NCI-H345 treated with DMSO at 0.1 percent for 48 hours (cell line): ENCODE measurements at regions not wholly inside any gene's neighbourhood (a gene's known extent, or its start where the extent isn't known, plus 50 kb on each side); places are given as distances from the start of the nearest gene placed in this dataset.

Experiments
- DNase-seq: peaks from one replicate; lab custom pipeline; 2025; ENCODE audit not compliant: unreplicated experiment; lab: John Stamatoyannopoulos, UW

- no peak for DNase-seq
These were observed 1017.2 kb downstream of the TUSC7 start for GRCh38 chr3:117726776-117727175.

GRCh38 chr3:117728226-117728625, 1018.6 kb downstream of the TUSC7 start:
- no peak for DNase-seq

GRCh38 chr3:117734496-117734895, 1024.9 kb downstream of the TUSC7 start:
- DNase-seq, result no peak

GRCh38 chr3:117735481-117736101, 1026.0 kb downstream of the TUSC7 start:
- DNase-seq, result no peak

- no peak for DNase-seq
These were observed 1027.3 kb downstream of the TUSC7 start for GRCh38 chr3:117736846-117737245.

GRCh38 chr3:117743993-117744392, 1034.4 kb downstream of the TUSC7 start:
- DNase-seq, result no peak

GRCh38 chr3:117744935-117745334, 1035.4 kb downstream of the TUSC7 start:
- no peak for DNase-seq

- no peak for DNase-seq
These were observed 1035.9 kb downstream of the TUSC7 start for GRCh38 chr3:117745516-117745915.

GRCh38 chr3:117746066-117746465, 1036.5 kb downstream of the TUSC7 start:
- no peak for DNase-seq

GRCh38 chr3:117748131-117748530, 1038.6 kb downstream of the TUSC7 start:
- no peak for DNase-seq

GRCh38 chr3:117750674-117751269, 1041.2 kb downstream of the TUSC7 start:
- DNase-seq, result no peak

GRCh38 chr3:117751651-117752050, 1042.1 kb downstream of the TUSC7 start:
- no peak for DNase-seq

- no peak for DNase-seq
These were observed 1043.6 kb downstream of the TUSC7 start for GRCh38 chr3:117752984-117753717.

GRCh38 chr3:117754058-117754457, 1044.5 kb downstream of the TUSC7 start:
- no peak for DNase-seq

- no peak for DNase-seq
These were observed 1045.3 kb downstream of the TUSC7 start for GRCh38 chr3:117754841-117755240.

GRCh38 chr3:117756563-117756962, 1047.0 kb downstream of the TUSC7 start:
- DNase-seq, result no peak

GRCh38 chr3:117761703-117762620, 1052.4 kb downstream of the TUSC7 start:
- DNase-seq, result no peak

GRCh38 chr3:117762621-117763037, 1053.0 kb downstream of the TUSC7 start:
- DNase-seq, result no peak

- DNase-seq, result no peak
These were observed 1054.0 kb downstream of the TUSC7 start for GRCh38 chr3:117763561-117763960.

- no peak for DNase-seq
These were observed 1059.0 kb downstream of the TUSC7 start for GRCh38 chr3:117768581-117768980.

- no peak for DNase-seq
These were observed 1064.6 kb downstream of the TUSC7 start for GRCh38 chr3:117774130-117774529.
